ENCODE measurements at regions not wholly inside any gene's neighbourhood (a gene's known extent, or its start where the extent isn't known, plus 50 kb on each side); places are given as distances from the start of the nearest gene placed in this dataset.
"Not testable (repeated sequence)": the region's sequence is repeated elsewhere in the genome, so short reads cannot be mapped to it uniquely, and the experiment has no call there.

- peak in 1 of 2 donors; percentile 44 for DNase-seq (ENCODE audit: low read depth in 2 of 2)
Measured at GRCh38 chr3:191148131-191148530, 50.9 kb upstream of the OSTN start.

GRCh38 chr3:191143224-191143623, 55.8 kb upstream of the OSTN start:
- DNase-seq (ENCODE audit: low read depth in 2 of 2): peak in 1 of 2 donors; percentile 44

- DNase-seq (ENCODE audit: low read depth in 2 of 2): peak in 1 of 2 donors; percentile 92
Measured at GRCh38 chr3:191141728-191142127, 57.3 kb upstream of the OSTN start.

- no peak for DNase-seq (ENCODE audit: low read depth in 2 of 2)
Measured at GRCh38 chr3:191139736-191140135, 59.3 kb upstream of the OSTN start.

- DNase-seq (ENCODE audit: low read depth in 2 of 2): no peak
Measured at GRCh38 chr3:191138937-191139336, 60.1 kb upstream of the OSTN start.

GRCh38 chr3:191137708-191138107, 61.3 kb upstream of the OSTN start:
- no peak for DNase-seq (ENCODE audit: low read depth in 2 of 2)

GRCh38 chr3:191136347-191136746, 62.7 kb upstream of the OSTN start:
- DNase-seq (ENCODE audit: low read depth in 2 of 2): peak; percentile 37 to 66

GRCh38 chr3:191135175-191135574, 63.9 kb upstream of the OSTN start:
- DNase-seq (ENCODE audit: low read depth in 2 of 2): no peak

- no peak for DNase-seq (ENCODE audit: low read depth in 2 of 2)
Measured at GRCh38 chr3:191133359-191133758, 65.7 kb upstream of the OSTN start.

- DNase-seq (ENCODE audit: low read depth in 2 of 2): no peak
Measured at GRCh38 chr3:191131305-191131704, 67.7 kb upstream of the OSTN start.

- DNase-seq (ENCODE audit: low read depth in 2 of 2): not testable (repeated sequence)
Measured at GRCh38 chr3:191124891-191125290, 74.2 kb upstream of the OSTN start.

GRCh38 chr3:191123946-191124345, 75.1 kb upstream of the OSTN start:
- no peak for DNase-seq (ENCODE audit: low read depth in 2 of 2)

- DNase-seq (ENCODE audit: low read depth in 2 of 2): no peak
Measured at GRCh38 chr3:191123231-191123630, 75.8 kb upstream of the OSTN start.

- DNase-seq (ENCODE audit: low read depth in 2 of 2): no peak
Measured at GRCh38 chr3:191120447-191121298, 78.4 kb upstream of the OSTN start.

GRCh38 chr3:191119415-191120295, 79.4 kb upstream of the OSTN start:
- no peak for DNase-seq (ENCODE audit: low read depth in 2 of 2)

- DNase-seq (ENCODE audit: low read depth in 2 of 2): no peak
Measured at GRCh38 chr3:191111722-191112121, 87.3 kb upstream of the OSTN start.

- no peak for DNase-seq (ENCODE audit: low read depth in 2 of 2)
Measured at GRCh38 chr3:191105418-191105817, 93.6 kb upstream of the OSTN start.

GRCh38 chr3:191100516-191100915, 98.5 kb upstream of the OSTN start:
- DNase-seq (ENCODE audit: low read depth in 2 of 2): no peak

GRCh38 chr3:191094057-191094845, 104.8 kb upstream of the OSTN start:
- DNase-seq (ENCODE audit: low read depth in 2 of 2): no peak

GRCh38 chr3:191087391-191087790, 111.7 kb upstream of the OSTN start:
- no peak for DNase-seq (ENCODE audit: low read depth in 2 of 2)

- DNase-seq (ENCODE audit: low read depth in 2 of 2): no peak
Measured at GRCh38 chr3:191085091-191085490, 114.0 kb upstream of the OSTN start.

- not testable (repeated sequence) for DNase-seq (ENCODE audit: low read depth in 2 of 2)
Measured at GRCh38 chr3:191078913-191079312, 120.1 kb upstream of the OSTN start.
